Activated naive CD4-positive, alpha-beta T cell treated with Interleukin-2 at 50 U/mL for 16 hours (primary cell): ENCODE measurements at regions not wholly inside any gene's neighbourhood (a gene's known extent, or its start where the extent isn't known, plus 50 kb on each side); places are given as distances from the start of the nearest gene placed in this dataset.

Experiments used
- DNase-seq: peaks from one replicate; pipeline ENCODE4 v3.0.0-alpha.2; 2020

DNA sequence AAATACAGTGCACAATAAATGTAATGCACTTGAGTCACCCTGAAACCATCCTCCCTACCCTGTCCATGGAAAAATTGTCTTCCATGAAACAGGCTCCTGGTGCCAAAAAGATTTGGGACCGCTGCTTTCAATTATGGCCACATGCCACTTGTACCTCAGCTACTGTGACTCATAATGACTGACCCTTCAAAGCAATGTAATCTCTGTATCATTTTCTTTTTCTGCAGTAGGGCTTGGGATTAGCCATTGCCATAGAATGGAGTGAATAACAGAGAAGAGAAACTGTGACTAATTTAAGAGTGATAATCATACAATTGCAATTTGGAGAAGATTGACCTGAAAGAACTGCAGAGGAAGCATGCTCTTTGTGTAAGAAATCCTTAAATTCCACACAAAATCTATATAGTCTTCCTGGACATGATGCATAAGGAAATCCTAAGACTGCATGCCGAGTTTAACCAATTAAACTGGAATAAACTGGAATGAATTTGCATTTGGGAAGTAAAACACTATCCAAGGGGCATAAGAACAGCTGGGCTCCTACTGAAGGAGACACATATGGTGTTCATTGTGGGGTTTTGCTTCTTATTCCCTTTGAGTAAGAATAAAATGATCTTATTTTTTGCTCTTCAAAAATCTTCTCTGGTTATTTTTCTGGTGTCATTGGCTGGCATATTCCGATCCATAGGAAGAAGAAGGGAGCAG, 59.5 kb upstream of the SLC7A1 start:
- DNase-seq = no peak

DNA sequence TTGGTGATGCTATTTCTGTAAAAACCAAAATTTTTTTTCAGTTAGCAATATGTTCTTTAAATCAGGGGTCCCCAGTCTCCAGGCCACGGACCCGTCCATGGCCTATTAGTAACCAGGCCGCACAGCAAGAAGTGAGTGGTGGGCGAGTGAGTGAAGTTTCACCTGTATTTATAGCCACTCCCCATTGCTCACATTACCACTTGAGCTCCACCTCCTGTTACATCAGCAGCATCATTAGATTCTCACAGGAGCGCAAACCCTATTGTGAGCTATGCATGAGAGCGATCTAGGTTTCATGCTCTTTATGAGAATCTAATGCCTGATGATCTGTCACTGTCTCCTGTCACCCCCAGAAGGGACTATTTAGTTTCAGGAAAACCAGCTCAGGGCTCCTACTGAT, 58.9 kb upstream of the SLC7A1 start:
- DNase-seq = no peak

DNA sequence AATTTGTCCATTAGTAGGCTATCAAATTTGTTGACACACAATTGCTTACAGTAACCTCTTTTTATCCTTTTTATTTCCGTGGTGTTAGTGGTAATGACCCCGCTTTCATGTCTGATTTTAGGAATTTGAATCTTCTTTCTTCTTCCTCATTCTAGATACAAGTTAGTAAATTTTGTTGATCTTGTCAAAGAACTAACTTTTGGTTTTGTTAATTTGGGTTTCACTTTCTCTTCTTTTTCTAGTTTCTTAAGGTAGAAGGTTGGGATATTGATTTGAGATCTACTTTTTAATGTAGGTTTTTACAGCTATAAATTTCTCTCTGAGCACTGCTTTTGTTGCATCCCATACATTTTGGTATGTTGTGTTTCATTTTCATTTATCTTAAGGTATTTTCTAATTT, 53.3 kb upstream of the SLC7A1 start:
- no peak for DNase-seq
